HG03103 (cell line): ENCODE measurements at regions not wholly inside any gene's neighbourhood (a gene's known extent, or its start where the extent isn't known, plus 50 kb on each side); places are given as distances from the start of the nearest gene placed in this dataset.
"Not testable (repeated sequence)": the region's sequence is repeated elsewhere in the genome, so short reads cannot be mapped to it uniquely, and the experiment has no call there.

Source experiments
- ATAC-seq: cut with Tn5 transposase; IDR thresholded peaks from one replicate; pipeline ENCODE4 v1.9.1; 2021; ENCODE audit warnings: low read depth; ENCODE audit not compliant: unreplicated experiment

DNA sequence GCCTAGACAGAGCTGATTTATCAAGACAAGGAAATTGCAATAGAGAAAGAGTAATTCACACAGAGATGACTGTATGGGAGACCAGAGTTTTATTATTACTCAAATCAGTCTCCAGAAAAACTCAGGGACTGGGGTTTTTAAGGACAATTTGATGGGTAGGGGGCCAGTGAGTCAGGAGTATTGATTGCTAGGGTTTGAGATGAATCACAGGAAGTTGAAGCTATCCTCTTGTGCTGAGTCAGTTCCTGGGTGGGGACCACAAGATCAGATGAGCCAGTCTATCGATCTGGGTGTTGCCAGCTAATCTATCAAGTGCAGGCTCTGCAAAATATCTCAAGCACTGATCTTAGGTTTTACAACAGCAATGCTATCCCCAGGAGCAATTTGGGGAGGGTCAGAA lies 87.4 kb upstream of the TGIF2LY start:
- ATAC-seq: not testable (repeated sequence)

DNA sequence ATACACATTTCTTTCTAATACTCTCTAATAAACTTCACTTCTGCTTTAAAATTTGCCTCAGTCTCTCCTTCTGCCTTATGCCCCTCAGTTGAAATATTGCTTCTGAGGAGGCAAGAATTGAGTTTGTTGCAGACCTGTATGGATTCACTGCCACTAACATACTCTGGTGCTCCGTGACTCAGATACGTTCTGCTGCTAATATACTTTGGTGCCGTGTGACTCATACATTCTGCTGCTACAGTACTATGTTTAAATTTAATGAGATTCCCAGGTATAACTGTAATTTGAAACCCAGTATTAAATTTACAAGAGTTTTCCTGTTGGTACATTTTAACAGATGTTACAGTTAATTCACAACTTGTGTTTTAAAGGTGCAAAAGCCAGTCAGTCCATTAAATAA lies 84.3 kb upstream of the TGIF2LY start:
- not testable (repeated sequence) for ATAC-seq

DNA sequence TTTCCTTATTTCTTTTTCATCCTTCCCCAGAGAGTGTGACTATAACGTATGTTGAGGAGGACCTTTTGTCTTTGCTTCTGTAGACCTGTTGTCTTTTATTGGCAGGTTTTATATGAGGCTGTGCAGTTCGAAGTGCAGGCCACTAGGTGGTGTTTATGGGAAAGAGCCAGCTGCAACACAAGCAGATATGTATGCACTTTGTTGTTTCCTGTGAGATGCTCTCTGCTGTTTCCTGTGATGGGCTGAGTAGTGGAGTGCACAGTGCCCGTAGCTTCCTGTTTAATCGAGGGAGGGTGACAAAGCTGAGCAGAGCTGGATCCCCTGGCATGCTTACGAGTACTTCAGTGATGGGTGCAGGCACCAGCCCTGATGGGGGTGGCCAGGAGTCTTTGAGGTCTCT lies 51.8 kb upstream of the TGIF2LY start:
- ATAC-seq: peak; percentile 85
